HL-60 (cell line): ENCODE measurements at regions not wholly inside any gene's neighbourhood (a gene's known extent, or its start where the extent isn't known, plus 50 kb on each side); places are given as distances from the start of the nearest gene placed in this dataset.
"Not testable (repeated sequence)": the region's sequence is repeated elsewhere in the genome, so short reads cannot be mapped to it uniquely, and the experiment has no call there.

Experiments used
- DNase-seq, 2 experiments: peaks; one replicate each; pipeline ENCODE4 v3.0.0-alpha.2; 2010 to 2020; ENCODE audit warnings: low read depth in 1 of 2, low spot score in 1 of 2
- H3K27ac ChIP-seq: fragments of 250-450 bp; sonication (Bioruptor Pico); replicated peaks from 2 replicates; pipeline ENCODE4 v1.5.1; 2020; ENCODE audit warnings: mild to moderate bottlenecking, moderate library complexity
- H3K27me3 ChIP-seq: fragments of 250-450 bp; sonication (Bioruptor Pico); 2 replicates; pipeline ENCODE4 v1.5.1; 2021; ENCODE audit warnings: mild to moderate bottlenecking, moderate library complexity; ENCODE audit not compliant: insufficient read depth, poor library complexity, severe bottlenecking
- H3K4me3 ChIP-seq: replicated peaks from 2 replicates; pipeline ENCODE4 v1.5.1; 2011; ENCODE audit warnings: mild to moderate bottlenecking, control low read depth, low read length; ENCODE audit not compliant: insufficient read depth
- GABPA ChIP-seq: IDR thresholded peaks from 2 replicates; pipeline ENCODE4 v1.6.1; 2012; ENCODE audit warnings: low read depth
- POLR2AphosphoS5 ChIP-seq: IDR thresholded peaks from 2 replicates; pipeline ENCODE4 v1.6.1; 2012; ENCODE audit warnings: low read depth
- SPI1 ChIP-seq: IDR thresholded peaks from 2 replicates; pipeline ENCODE4 v1.6.1; 2012; ENCODE audit warnings: low read depth, mild to moderate bottlenecking, borderline replicate concordance
- TF ChIP-seq, protein P1 (sequence below): IDR thresholded peaks from one replicate; pipeline ENCODE4 v1.5.1; 2011; ENCODE audit warnings: low read length, control low read depth, inconsistent platforms; ENCODE audit not compliant: insufficient read depth
- TF ChIP-seq, protein P2 (sequence below): IDR thresholded peaks from 2 replicates; pipeline ENCODE4 v1.6.1; 2012; ENCODE audit warnings: low read depth; ENCODE audit not compliant: insufficient replicate concordance

DNA sequence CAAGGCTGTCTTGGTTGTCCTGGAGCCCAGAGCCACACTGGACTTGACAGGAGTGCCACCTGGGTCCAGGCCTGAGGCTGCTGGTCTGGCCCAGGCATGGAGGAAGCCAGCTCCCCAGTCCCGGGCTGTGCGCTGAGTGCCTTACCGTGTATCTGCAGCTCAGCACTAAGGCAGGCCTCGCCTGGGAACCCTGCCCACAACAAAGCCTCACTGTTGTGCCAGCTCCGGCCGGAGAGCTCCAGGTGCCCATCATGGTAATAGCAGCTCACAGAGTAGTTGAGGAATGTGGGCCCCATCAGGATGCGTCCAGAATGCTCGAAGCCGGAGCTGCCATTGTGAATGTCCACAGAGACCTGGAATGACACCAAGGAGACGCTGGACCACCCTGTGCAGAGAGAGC lies 72.2 kb downstream of the RMI2 start:
- DNase-seq = no peak
- no peak for TF ChIP-seq GABPA
- TF ChIP-seq POLR2AphosphoS5 = no peak
- TF ChIP-seq, protein P1, sequence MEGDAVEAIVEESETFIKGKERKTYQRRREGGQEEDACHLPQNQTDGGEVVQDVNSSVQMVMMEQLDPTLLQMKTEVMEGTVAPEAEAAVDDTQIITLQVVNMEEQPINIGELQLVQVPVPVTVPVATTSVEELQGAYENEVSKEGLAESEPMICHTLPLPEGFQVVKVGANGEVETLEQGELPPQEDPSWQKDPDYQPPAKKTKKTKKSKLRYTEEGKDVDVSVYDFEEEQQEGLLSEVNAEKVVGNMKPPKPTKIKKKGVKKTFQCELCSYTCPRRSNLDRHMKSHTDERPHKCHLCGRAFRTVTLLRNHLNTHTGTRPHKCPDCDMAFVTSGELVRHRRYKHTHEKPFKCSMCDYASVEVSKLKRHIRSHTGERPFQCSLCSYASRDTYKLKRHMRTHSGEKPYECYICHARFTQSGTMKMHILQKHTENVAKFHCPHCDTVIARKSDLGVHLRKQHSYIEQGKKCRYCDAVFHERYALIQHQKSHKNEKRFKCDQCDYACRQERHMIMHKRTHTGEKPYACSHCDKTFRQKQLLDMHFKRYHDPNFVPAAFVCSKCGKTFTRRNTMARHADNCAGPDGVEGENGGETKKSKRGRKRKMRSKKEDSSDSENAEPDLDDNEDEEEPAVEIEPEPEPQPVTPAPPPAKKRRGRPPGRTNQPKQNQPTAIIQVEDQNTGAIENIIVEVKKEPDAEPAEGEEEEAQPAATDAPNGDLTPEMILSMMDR = no peak
- TF ChIP-seq SPI1 = no peak
- TF ChIP-seq, protein P2, sequence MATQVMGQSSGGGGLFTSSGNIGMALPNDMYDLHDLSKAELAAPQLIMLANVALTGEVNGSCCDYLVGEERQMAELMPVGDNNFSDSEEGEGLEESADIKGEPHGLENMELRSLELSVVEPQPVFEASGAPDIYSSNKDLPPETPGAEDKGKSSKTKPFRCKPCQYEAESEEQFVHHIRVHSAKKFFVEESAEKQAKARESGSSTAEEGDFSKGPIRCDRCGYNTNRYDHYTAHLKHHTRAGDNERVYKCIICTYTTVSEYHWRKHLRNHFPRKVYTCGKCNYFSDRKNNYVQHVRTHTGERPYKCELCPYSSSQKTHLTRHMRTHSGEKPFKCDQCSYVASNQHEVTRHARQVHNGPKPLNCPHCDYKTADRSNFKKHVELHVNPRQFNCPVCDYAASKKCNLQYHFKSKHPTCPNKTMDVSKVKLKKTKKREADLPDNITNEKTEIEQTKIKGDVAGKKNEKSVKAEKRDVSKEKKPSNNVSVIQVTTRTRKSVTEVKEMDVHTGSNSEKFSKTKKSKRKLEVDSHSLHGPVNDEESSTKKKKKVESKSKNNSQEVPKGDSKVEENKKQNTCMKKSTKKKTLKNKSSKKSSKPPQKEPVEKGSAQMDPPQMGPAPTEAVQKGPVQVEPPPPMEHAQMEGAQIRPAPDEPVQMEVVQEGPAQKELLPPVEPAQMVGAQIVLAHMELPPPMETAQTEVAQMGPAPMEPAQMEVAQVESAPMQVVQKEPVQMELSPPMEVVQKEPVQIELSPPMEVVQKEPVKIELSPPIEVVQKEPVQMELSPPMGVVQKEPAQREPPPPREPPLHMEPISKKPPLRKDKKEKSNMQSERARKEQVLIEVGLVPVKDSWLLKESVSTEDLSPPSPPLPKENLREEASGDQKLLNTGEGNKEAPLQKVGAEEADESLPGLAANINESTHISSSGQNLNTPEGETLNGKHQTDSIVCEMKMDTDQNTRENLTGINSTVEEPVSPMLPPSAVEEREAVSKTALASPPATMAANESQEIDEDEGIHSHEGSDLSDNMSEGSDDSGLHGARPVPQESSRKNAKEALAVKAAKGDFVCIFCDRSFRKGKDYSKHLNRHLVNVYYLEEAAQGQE = no peak
- no peak overlapping the region for H3K27ac ChIP-seq
- H3K27me3 ChIP-seq = no peaks in the 10 kb centered on the region
- no peak overlapping the region for H3K4me3 ChIP-seq

DNA sequence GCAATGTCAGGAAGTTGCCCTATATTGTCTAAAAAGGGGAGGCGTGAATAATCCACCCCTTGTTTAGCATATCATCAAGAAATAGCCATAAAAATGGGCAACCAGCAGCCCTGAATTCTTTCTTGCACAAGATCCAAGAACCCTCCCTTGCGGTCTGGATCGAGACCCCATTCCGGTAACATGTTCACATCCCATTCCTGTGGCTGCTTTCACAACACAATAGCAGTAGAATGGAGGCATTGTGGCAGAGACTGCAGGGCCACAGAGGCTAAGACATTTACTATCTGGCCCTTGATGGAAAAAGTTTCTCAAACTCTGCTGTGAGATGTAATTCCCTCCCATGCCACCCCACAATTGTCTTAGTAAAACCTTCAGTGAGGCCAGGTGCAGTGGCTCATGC lies 73.2 kb downstream of the RMI2 start:
- no peak overlapping the region for H3K27ac ChIP-seq
- no peak for TF ChIP-seq GABPA
- TF ChIP-seq, protein P1 = no peak
- no peak for TF ChIP-seq POLR2AphosphoS5
- no peaks in the 10 kb centered on the region for H3K27me3 ChIP-seq
- DNase-seq = no peak
- no peak overlapping the region for H3K4me3 ChIP-seq

- not testable (repeated sequence) for H3K27ac ChIP-seq, H3K27me3 ChIP-seq, DNase-seq, H3K4me3 ChIP-seq
Observed at GRCh38 chr16:11420067-11420466, 74.8 kb downstream of the RMI2 start.

DNA sequence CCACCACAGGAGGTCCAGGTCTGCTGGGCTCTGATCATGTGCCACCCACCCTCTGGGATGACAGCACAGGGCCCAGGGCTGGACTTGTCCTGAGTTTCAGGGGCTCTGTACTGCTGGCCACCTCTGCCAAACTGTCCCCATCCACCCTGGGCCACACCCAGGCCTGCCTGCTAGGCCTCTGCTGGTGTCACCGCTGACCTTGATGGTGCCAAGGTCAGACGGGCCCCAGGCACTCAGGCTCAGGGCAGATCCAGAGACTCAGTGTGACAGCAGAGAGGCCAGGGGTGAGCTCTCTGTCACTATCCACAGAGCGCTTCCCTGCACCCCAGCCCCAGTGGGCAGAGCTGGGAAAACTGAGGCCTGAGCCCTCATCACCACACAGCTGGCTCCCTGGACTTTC lies 75.6 kb downstream of the RMI2 start:
- no peak for TF ChIP-seq SPI1
- no peak for TF ChIP-seq GABPA
- TF ChIP-seq, protein P1 = no peak
- TF ChIP-seq POLR2AphosphoS5 = no peak
- TF ChIP-seq, protein P2 = no peak
- no peak overlapping the region for H3K27ac ChIP-seq
- no peak for DNase-seq
- H3K4me3 ChIP-seq = no peak overlapping the region
- H3K27me3 ChIP-seq = no peaks in the 10 kb centered on the region
